ENCODE measurements at regions not wholly inside any gene's neighbourhood (a gene's known extent, or its start where the extent isn't known, plus 50 kb on each side); places are given as distances from the start of the nearest gene placed in this dataset.

GRCh38 chr10:33688506-33688905 lies 354.0 kb upstream of the NRP1 start:
- H3K4me1 Mint-ChIP-seq (ENCODE audit: low read depth): no peaks in the 10 kb centered on the region
- H3K4me3 Mint-ChIP-seq: no peak overlapping the region
- no peaks in the 10 kb centered on the region for H3K36me3 Mint-ChIP-seq (ENCODE audit: low read depth)
- H3K27ac Mint-ChIP-seq: no peak overlapping the region
- intact Hi-C loops (cut with micrococcal nuclease): no loop called here
- no peaks in the 10 kb centered on the region for H3K27me3 Mint-ChIP-seq (ENCODE audit: insufficient read depth)
- peaks cover 6% of the 10 kb centered on the region for H3K9me3 Mint-ChIP-seq
- no peak for DNase-seq (ENCODE audit: low spot score)

DNA sequence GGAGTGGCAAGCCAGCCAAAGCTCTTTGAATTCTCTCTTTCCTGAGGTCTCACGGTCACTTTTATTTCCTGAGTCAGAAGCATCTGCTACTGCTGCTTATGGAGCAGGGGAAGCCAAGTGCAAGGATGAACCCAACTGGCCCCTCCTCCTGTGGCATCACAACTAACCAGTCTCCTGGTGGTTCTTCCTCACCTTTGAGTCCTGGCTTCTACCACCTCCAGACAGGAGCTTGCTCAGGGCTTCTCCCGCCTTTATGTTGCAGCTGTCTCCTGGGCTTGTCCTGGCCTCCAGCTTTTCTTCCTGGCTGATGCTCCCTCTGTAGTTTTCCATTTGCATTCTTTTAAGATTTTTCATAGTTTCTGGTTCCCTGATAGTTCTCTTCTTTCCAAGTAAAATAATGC lies 349.7 kb upstream of the NRP1 start:
- DNase-seq (ENCODE audit: low spot score): no peak
- no peak overlapping the region for H3K4me3 Mint-ChIP-seq
- H3K4me1 Mint-ChIP-seq (ENCODE audit: low read depth): no peaks in the 10 kb centered on the region
- H3K36me3 Mint-ChIP-seq (ENCODE audit: low read depth): no peaks in the 10 kb centered on the region
- peaks cover 1% of the 10 kb centered on the region for H3K27me3 Mint-ChIP-seq (ENCODE audit: insufficient read depth)
- H3K27ac Mint-ChIP-seq: no peak overlapping the region
- H3K9me3 Mint-ChIP-seq: no peaks in the 10 kb centered on the region
- intact Hi-C loops (cut with micrococcal nuclease): no loop called here

DNA sequence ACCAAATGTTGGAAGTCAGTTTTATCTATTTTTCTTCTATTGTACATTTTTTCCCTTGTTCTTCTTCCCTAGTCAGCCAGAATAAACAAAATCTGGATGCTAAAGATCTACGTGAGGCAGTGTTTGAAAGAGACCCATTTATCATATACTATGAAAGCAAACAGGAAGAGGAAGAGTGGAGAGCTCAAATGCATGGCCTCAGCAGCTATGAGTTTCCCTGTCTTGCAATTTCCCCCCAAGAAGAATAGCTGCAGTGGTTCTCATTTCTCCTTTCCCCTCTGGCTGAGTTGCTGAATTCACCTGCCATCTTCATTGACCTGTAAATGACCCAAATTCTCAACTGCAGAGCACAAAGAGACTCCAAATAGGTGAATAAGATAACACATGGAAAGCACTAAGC lies 347.1 kb upstream of the NRP1 start:
- Mint-ChIP-seq H3K4me1 (ENCODE audit: low read depth) (no peaks in the 10 kb centered on the region), H3K4me3 (no peak overlapping the region), H3K36me3 (ENCODE audit: low read depth) (no peaks in the 10 kb centered on the region), H3K27ac (no peak overlapping the region), H3K9me3 (no peaks in the 10 kb centered on the region), H3K27me3 (ENCODE audit: insufficient read depth) (peaks cover 1% of the 10 kb centered on the region)
- DNase-seq (ENCODE audit: low spot score): no peak
- intact Hi-C loops (cut with micrococcal nuclease): no loop called here

- Mint-ChIP-seq H3K27me3 (ENCODE audit: insufficient read depth) (peaks cover 1% of the 10 kb centered on the region), H3K9me3 (peaks cover 2% of the 10 kb centered on the region), H3K4me3 (no peak overlapping the region), H3K36me3 (ENCODE audit: low read depth) (no peaks in the 10 kb centered on the region), H3K27ac (no peak overlapping the region), H3K4me1 (ENCODE audit: low read depth) (no peaks in the 10 kb centered on the region)
- no peak for DNase-seq (ENCODE audit: low spot score)
- intact Hi-C loops (cut with micrococcal nuclease): no loop called here
Observed at GRCh38 chr10:33680036-33680435, 345.6 kb upstream of the NRP1 start.

DNA sequence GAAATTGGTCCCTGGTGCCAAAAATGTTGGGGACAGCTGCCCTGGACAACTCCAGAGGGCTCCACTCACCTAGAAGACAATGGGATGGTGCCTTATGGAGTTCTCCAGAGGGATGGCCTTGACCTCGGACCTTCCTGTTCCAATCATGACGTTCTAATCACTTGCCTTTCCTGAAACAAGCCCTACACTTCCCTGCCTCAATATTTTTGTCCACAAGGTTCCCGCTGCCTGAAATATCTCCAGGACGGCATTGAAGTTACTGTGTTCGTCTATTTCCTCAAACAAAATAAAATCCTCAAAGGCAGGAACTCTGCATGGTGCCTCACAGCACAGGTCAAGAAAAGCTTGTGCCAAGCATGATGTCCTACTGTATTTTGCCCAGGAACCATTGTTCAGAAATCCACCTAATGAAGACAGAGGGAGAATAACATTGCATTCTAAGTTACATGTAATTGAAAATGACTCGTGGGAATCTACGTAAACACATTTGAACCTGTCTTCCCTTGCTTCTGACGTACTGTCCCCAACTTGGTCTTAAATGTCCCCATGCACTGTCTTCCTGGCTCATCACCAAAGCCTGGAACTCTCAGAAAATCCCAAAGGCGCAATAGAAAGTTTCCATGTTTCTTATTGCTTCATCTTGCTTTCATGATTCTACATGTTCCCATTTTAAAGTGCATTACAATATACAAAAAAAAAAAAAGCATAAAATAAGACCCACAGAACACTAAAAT lies 342.3 kb upstream of the NRP1 start:
- intact Hi-C loops (cut with micrococcal nuclease): no loop called here
- H3K27me3 Mint-ChIP-seq (ENCODE audit: insufficient read depth): peaks cover 1% of the 10 kb centered on the region
- H3K4me3 Mint-ChIP-seq: no peak overlapping the region
- DNase-seq (ENCODE audit: low spot score): no peak
- H3K9me3 Mint-ChIP-seq: peaks cover 2% of the 10 kb centered on the region
- H3K36me3 Mint-ChIP-seq (ENCODE audit: low read depth): no peaks in the 10 kb centered on the region
- no peaks in the 10 kb centered on the region for H3K4me1 Mint-ChIP-seq (ENCODE audit: low read depth)
- H3K27ac Mint-ChIP-seq: no peak overlapping the region

- Mint-ChIP-seq H3K4me3 (no peak overlapping the region), H3K9me3 (peaks cover 2% of the 10 kb centered on the region), H3K36me3 (ENCODE audit: low read depth) (no peaks in the 10 kb centered on the region), H3K27ac (no peak overlapping the region), H3K4me1 (ENCODE audit: low read depth) (no peaks in the 10 kb centered on the region), H3K27me3 (ENCODE audit: insufficient read depth) (peaks cover 1% of the 10 kb centered on the region)
- DNase-seq (ENCODE audit: low spot score): no peak
- intact Hi-C loops (cut with micrococcal nuclease): no loop called here
Observed at GRCh38 chr10:33674986-33675599, 340.6 kb upstream of the NRP1 start.

DNA sequence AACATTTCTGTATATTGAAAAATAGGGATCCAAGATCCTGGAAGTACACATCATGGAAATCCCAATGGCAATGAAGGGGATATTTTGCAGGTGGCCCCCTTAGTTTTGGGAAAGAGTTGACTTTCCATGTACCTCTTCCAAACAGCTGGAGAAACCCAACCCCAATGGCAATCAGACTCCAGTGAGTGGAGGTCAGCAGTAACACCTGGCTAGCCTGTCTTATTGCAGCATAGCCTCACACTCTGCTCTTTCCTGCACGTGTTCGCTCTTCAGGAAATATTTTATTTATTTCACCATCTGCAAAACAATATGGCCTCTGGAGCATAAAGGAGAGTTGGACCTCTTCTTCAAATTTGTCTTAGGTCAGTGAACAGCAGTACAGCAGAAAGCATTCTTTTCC lies 340.0 kb upstream of the NRP1 start:
- Mint-ChIP-seq H3K36me3 (ENCODE audit: low read depth) (no peaks in the 10 kb centered on the region), H3K4me3 (no peak overlapping the region), H3K4me1 (ENCODE audit: low read depth) (no peaks in the 10 kb centered on the region), H3K9me3 (peaks cover 2% of the 10 kb centered on the region), H3K27ac (no peak overlapping the region), H3K27me3 (ENCODE audit: insufficient read depth) (peaks cover 1% of the 10 kb centered on the region)
- no peak for DNase-seq (ENCODE audit: low spot score)
- intact Hi-C loops (cut with micrococcal nuclease): no loop called here

DNA sequence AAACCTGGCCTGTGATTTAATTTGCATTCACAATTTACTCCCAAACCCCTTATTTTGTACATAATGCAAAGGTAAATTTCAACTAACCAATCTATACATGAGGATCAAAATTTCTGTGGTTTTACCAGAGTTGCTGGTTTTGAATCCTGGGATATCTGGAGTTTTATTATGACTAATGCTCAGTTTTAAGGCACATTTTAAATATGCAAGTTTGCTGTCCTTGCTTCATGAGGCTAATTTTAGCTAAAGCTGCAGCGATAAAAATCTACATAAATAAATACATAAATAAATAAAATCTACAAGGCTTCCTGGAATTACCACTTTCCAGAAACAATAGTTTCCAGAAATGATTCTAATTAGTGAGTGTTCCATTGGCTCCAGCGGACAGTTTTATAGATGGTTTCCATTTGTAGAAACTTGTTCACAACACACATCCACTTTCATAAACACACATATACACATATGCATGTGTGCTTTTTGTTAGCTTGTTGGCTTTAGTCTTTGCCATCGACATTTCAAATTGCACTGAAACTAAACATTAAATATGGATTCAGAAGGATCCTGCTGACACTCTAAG lies 339.5 kb upstream of the NRP1 start:
- Mint-ChIP-seq H3K27me3 (ENCODE audit: insufficient read depth) (no peaks in the 10 kb centered on the region), H3K4me3 (no peak overlapping the region), H3K27ac (no peak overlapping the region), H3K4me1 (ENCODE audit: low read depth) (no peaks in the 10 kb centered on the region), H3K36me3 (ENCODE audit: low read depth) (no peaks in the 10 kb centered on the region), H3K9me3 (peaks cover 2% of the 10 kb centered on the region)
- no peak for DNase-seq (ENCODE audit: low spot score)
- intact Hi-C loops (cut with micrococcal nuclease): no loop called here

- no peaks in the 10 kb centered on the region for H3K27me3 Mint-ChIP-seq (ENCODE audit: insufficient read depth)
- H3K4me1 Mint-ChIP-seq (ENCODE audit: low read depth): no peaks in the 10 kb centered on the region
- H3K4me3 Mint-ChIP-seq: no peak overlapping the region
- no peaks in the 10 kb centered on the region for H3K9me3 Mint-ChIP-seq
- DNase-seq (ENCODE audit: low spot score): no peak
- intact Hi-C loops (cut with micrococcal nuclease): no loop called here
- H3K27ac Mint-ChIP-seq: no peak overlapping the region
- H3K36me3 Mint-ChIP-seq (ENCODE audit: low read depth): no peaks in the 10 kb centered on the region
Observed at GRCh38 chr10:33669904-33670303, 335.4 kb upstream of the NRP1 start.

GRCh38 chr10:33666686-33667480 lies 332.4 kb upstream of the NRP1 start:
- H3K9me3 Mint-ChIP-seq: peaks cover 9% of the 10 kb centered on the region
- no peak overlapping the region for H3K27ac Mint-ChIP-seq
- DNase-seq (ENCODE audit: low spot score): no peak
- intact Hi-C loops (cut with micrococcal nuclease): no loop called here
- peaks cover 8% of the 10 kb centered on the region for H3K27me3 Mint-ChIP-seq (ENCODE audit: insufficient read depth)
- H3K4me1 Mint-ChIP-seq (ENCODE audit: low read depth): no peaks in the 10 kb centered on the region
- no peaks in the 10 kb centered on the region for H3K36me3 Mint-ChIP-seq (ENCODE audit: low read depth)
- H3K4me3 Mint-ChIP-seq: no peak overlapping the region

DNA sequence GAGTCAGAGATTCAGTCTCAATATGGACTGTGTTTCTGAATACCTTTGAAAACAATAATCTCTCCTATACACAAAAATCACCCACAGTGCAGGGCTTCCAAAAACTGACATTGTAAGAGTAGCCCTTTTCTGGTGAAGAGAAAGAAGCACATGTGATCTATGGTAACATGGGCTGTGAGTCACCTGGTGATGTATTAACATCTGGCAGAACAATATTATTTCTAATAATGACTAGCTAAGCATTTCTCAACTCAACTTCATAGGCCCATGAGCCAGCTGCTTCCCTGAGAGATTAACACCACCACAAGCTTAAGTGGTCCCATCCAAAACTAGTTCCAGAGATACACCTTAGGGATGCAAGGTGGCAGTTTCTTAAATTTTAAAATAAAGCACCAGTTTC lies 331.0 kb upstream of the NRP1 start:
- H3K9me3 Mint-ChIP-seq: peaks cover 9% of the 10 kb centered on the region
- peaks cover 14% of the 10 kb centered on the region for H3K27me3 Mint-ChIP-seq (ENCODE audit: insufficient read depth)
- intact Hi-C loops (cut with micrococcal nuclease): no loop called here
- no peaks in the 10 kb centered on the region for H3K4me1 Mint-ChIP-seq (ENCODE audit: low read depth)
- DNase-seq (ENCODE audit: low spot score): no peak
- H3K4me3 Mint-ChIP-seq: no peak overlapping the region
- H3K36me3 Mint-ChIP-seq (ENCODE audit: low read depth): no peaks in the 10 kb centered on the region
- H3K27ac Mint-ChIP-seq: no peak overlapping the region

DNA sequence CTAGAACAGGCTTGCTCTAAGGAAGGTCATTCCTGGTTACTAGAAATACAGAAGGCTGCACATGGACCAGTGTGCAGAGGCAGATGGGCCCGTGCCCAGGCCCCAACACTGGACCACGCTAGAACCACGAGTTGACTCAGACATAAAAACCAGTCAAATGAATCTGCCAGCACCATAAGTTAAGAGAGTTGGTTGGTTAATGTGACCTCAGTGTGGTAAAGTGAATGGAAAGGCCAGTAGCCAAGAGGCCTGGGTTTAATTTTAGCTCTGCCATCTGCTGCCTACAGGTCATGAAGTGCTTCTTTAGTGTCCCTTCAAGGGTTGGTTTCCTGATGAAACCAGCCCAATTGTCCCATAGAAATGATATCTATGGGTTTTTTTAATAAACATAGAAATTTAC lies 329.6 kb upstream of the NRP1 start:
- Mint-ChIP-seq H3K9me3 (peaks cover 9% of the 10 kb centered on the region), H3K27ac (no peak overlapping the region), H3K36me3 (ENCODE audit: low read depth) (no peaks in the 10 kb centered on the region), H3K27me3 (ENCODE audit: insufficient read depth) (peaks cover 14% of the 10 kb centered on the region), H3K4me3 (no peak overlapping the region), H3K4me1 (ENCODE audit: low read depth) (no peaks in the 10 kb centered on the region)
- intact Hi-C loops (cut with micrococcal nuclease): no loop called here
- DNase-seq (ENCODE audit: low spot score): no peak

Data from activated T-helper 1 cell treated with anti-CD3 and anti-CD28 coated beads, Interleukin-12 subunit alpha, Interleukin-12 subunit beta, Interleukin-2, Interleukin-4 antibody, amounts not matched to agents 30 ng/mL and 10 ng/mL and 1 ng/mL, durations not matched to agents 14 hours and 24 hours and 36 hours (primary cell).